Esophagus mucosa (tissue), 1 donor: ENCODE measurements at regions not wholly inside any gene's neighbourhood (a gene's known extent, or its start where the extent isn't known, plus 50 kb on each side); places are given as distances from the start of the nearest gene placed in this dataset.

Experiments used
- ATAC-seq: fragments of 200-7000 bp; cut with Tn5 transposase; one replicate; pipeline ENCODE4 v1.9.1; 2020
- donor health status: DM: yes; HTN: yes; CAD: no.

GRCh38 chr2:129233166-129233565 lies 746.3 kb upstream of the RAB6C start:
- ATAC-seq: no peak

DNA sequence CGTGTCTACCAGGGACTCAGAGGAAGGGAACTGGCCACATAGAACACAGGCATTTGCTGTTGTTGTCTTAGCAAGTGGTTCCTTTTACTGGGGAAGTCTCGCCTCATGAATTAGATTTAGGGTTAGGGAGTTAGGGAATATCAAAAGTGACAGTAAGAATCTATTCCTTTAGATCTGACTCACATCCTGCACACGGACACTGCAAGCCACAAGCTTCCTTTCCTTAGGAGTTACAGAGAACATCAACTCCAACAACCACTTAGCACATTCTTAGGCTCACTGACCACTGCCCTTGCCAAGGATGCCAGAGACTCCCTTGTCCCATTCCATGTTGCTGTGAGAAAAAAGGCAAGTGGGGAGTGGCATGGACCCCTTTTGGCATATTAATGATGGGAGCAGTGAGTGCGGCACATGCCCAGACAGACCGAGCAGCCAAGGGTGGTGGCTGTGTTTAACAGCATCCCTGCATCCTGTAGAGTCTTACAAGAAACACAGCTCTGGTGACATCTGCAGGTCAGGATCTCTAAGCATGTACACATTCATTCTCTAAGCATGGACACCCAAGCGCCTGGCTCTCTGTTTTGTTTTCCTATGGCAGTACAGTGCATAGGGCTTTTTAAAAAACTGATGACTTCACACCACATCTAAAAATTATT lies 745.6 kb upstream of the RAB6C start:
- ATAC-seq: peak; percentile 65

DNA sequence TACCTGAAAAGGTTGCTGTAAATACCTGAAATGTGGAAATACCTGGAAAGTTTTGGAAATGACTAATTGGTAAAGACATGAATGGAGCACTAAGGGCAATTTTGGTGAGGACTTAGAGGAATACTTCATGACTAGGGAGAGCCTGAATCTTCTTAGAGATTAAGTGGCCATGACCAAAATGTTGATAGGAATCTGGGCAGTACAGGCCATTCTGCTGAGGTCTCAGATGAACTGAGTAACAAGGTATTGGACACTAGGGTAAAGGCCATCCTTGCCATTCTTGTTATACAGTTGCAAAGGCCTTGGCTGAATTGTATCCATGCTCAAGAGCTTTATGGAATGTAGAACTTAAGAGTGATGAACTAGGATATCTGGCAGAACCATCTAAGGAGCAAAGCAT lies 742.9 kb upstream of the RAB6C start:
- ATAC-seq: no peak

GRCh38 chr2:129237966-129238725 lies 741.3 kb upstream of the RAB6C start:
- ATAC-seq: peak; percentile 27

GRCh38 chr2:129239141-129239540 lies 740.3 kb upstream of the RAB6C start:
- ATAC-seq: no peak

- no peak for ATAC-seq
These were observed 739.4 kb upstream of the RAB6C start for GRCh38 chr2:129240061-129240460.

GRCh38 chr2:129242269-129242668 lies 737.2 kb upstream of the RAB6C start:
- ATAC-seq: peak; percentile 31

- ATAC-seq: no peak
These were observed 731.7 kb upstream of the RAB6C start for GRCh38 chr2:129247751-129248150.

DNA sequence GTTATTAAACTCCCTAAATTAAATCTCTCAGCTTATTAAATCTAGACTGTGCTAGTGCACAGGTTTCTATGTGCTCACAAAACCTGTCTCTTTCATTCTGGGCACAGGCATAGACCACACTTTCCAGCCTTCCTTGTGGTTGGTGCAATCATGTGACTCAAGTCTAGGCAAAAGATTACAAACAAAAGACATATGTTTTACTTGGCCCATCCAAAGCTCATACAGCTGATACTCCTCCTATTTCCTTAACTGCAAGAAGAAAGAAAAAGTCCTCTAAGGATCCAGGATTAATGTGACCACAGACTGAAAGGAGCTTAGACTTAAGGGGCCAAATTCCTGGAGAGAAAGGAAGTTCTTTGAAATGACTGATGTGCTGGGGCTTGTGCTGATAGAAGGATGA lies 731.3 kb upstream of the RAB6C start:
- peak; percentile 75 for ATAC-seq

DNA sequence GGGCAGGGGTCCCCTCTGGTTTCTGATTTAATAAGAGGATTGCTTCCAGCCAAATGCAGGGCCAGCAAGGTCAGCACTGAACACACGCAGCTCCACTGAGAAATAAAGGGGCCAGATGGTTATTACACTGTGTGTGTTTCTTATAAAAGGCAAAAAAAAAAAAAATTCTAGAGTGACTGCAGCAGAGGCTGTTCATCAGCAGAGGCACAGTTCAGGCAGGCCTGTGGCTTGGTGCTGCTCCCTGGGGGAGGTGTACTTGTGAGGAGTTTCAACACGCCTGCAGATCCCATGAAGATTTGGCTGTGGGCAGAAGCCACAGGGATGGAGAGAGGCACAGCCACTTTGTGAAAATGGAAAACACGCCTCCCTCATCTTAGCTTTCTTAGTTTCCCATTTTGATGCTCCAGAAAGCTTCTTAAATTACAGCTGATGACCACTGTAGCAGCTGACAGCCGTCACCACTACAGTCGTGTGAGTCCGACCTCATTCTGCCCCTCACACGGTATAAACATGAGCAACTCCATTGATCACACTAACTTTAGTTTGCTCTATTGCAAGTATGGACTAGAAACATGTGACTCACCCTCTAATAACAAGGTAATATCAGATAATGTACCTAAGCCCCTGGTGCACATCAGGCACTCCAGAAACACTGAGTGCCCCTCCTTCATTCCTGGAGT lies 726.5 kb upstream of the RAB6C start:
- peak; percentile 45 for ATAC-seq

- ATAC-seq: peak; percentile 78
These were observed 726.0 kb upstream of the RAB6C start for GRCh38 chr2:129253461-129253812.

GRCh38 chr2:129254718-129255117 lies 724.7 kb upstream of the RAB6C start:
- no peak for ATAC-seq

DNA sequence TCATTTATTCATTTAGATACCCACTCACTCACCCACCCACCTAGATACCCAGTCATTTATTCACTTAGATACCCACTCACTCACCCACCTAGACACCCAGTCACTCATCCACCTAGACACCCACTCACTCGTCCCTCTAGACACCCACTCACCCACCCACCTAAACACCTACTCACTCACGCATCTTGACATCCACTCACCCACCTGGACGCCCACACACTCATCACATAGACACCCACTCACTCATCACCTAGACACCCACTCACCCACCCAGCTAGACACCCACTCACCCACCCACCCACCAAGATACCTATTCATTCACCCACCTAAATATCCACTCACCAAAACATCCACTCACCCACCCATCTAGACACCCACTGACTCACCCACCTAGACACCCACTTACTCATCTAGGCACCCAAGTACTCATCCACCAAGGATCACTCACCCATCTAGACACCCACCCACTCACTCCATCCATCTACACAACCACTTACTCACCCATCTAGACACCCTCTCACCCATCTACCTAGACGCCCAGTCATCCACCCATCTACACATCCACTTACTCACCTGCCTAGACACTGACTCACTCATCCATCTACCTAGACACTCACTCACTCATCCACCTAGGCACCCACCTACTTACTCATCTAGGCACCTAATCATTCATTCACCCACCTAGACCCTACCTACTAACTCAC lies 723.7 kb upstream of the RAB6C start:
- peak; percentile 19 for ATAC-seq

DNA sequence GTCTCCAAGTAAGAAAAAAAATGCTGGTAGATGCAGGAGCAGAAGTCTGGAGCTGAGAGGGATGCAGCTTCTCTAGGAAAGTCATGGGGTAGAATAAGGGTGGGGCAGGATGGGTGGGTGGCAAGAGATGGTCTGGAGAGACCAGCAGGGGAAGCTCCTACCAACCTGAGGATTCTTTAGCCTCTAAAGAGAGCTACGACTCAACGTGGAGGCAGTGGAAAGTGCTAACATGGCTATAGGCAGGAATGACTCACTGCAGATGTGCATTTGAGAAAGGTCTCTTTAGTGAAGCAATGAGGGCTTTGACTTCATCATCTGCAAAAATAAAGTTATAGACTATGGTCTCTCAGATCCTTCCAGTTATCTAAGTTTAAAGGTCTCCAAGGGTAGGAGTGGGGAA lies 722.8 kb upstream of the RAB6C start:
- ATAC-seq: no peak

DNA sequence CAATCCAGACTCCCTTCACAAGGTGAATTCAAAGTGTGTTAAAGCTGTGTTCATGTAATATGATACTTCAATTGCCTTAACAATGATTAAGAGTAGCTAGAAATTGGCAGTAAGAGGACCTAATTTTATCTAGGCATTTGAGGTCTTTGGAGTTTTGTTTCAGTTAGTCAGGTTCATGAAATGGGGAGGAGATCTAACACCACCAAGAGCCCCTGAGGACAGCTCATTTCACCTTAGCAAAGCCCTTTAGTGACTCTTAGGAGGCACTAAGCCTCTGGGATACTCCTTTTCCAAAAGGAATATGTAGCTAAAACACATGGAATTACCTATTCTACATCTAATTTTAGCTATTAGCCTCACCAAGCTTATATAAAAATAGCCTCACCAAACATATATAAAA lies 716.5 kb upstream of the RAB6C start:
- ATAC-seq: no peak

DNA sequence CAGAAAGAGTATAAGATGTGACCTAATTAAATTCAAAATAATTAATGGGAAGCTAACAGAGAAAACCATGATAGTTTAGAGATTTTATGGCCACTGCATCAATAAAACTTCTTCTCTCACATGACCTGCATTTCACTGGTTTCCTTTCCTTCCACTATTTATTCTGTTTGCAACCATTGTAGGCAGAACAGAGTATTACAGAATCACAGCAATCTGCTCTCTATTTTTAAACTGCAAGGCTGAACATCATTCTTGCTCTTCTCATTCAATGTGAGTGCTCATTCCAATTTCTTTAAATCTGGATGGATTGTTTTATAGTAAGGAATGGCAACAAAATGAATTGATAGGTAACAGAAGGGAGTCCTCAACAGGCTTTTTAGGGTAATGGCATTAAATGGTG lies 715.5 kb upstream of the RAB6C start:
- ATAC-seq: no peak

DNA sequence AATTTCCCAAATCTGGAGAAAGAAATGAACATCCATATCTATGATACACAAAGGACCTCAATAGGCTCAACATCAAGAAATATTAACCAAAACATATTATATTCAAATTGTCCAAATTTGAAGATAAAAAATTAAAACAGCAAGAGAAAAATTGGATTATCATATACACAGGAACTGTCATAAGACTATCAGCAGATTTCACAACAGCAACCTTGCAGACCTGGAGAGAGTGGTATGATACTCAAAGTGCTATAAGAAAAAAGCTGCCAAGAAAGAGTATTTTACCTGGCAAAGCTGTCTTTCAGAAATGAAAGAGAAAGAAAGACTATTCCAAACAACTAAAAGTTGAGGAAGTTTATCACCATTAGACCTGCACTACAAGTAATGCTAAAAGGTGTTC lies 711.9 kb upstream of the RAB6C start:
- no peak for ATAC-seq

GRCh38 chr2:129273266-129274037 lies 706.0 kb upstream of the RAB6C start:
- no peak for ATAC-seq

GRCh38 chr2:129274038-129274415 lies 705.4 kb upstream of the RAB6C start:
- ATAC-seq: no peak

GRCh38 chr2:129274918-129275317 lies 704.5 kb upstream of the RAB6C start:
- ATAC-seq: no peak

DNA sequence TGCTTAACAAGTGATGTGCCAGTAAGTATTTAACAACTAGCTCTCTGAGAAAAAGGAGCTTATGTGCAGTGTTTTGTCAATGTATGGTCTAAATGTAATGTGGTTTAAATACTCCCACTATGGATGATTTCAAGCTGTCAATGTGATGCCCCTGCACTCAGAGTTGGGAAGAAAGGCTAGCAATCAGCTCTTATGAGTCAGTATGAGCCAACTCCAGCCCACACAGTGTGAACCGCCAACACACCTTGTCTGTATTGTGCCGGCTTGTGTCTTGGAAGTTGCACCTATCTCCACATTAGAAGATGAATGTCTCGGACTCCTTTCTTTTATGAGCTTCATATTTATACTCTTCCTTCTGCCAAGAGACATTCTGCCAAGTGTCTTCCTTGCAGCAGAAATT lies 703.8 kb upstream of the RAB6C start:
- no peak for ATAC-seq

DNA sequence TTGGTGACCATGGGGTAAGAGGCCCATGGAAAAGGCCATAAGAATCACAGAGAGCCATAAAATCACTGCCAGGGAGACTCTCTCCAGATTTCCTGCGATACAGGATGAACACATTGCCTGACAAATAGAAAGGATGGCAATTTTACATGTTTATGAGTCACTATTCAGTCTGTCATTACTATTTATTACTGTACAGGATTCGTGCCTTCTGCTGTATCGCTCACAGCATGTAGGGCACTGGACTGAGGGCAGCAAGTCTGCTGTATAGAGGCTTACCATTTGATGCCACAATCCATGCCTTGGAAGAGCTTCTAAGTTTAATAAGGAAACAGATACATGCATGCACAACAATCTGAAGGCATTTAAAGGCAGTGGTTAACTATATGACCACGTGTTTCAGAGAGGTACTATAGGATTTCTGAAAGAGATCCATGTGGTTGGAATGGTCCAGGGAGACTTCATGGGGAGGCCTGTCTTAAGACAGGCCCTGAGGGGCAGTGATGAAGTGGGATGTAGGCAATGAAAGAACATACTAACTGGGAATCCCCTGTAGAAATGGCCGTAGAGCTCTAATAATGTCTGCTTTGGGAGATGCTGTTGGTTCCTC lies 702.4 kb upstream of the RAB6C start:
- ATAC-seq: no peak
